PC-3 (cell line): ENCODE measurements at regions not wholly inside any gene's neighbourhood (a gene's known extent, or its start where the extent isn't known, plus 50 kb on each side); places are given as distances from the start of the nearest gene placed in this dataset.

Experiments
- CTCF ChIP-seq: fragments of 300-600 bp; sonication (generic); conservative IDR thresholded peaks from 2 replicates; pipeline ENCODE4 v1.5.1; 2017; ENCODE audit warnings: antibody characterized with exemption, low read depth, mild to moderate bottlenecking, low read length
- EZH2 ChIP-seq: fragments of 300-600 bp; sonication (generic); IDR thresholded peaks from one replicate; pipeline ENCODE4 v1.6.1; 2017; ENCODE audit warnings: antibody characterized with exemption, mild to moderate bottlenecking, low read length; ENCODE audit not compliant: unreplicated experiment

DNA sequence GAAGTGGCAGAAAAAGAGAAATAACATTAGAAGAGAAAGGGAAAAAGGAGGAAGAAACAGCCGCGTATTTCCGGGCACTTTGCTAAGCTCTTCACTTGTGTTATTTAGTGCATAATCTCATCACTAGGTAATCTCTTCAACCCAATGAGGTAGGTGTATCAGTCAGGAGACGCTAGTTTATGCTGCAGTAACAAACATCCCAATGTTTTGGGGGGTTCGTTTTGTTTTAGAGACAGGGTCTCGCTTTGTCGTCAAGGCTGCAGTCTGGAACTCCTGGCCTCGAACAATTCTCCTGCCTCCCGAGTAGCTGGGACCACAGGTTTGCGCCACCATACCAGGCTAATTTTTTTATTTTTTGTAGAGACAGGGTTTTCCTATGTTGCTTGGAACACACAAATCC, 61.7 kb downstream of the ZFP36L2 start:
- TF ChIP-seq CTCF (no peak), EZH2 (no peak)
